ENCODE measurements at regions not wholly inside any gene's neighbourhood (a gene's known extent, or its start where the extent isn't known, plus 50 kb on each side); places are given as distances from the start of the nearest gene placed in this dataset.

DNA sequence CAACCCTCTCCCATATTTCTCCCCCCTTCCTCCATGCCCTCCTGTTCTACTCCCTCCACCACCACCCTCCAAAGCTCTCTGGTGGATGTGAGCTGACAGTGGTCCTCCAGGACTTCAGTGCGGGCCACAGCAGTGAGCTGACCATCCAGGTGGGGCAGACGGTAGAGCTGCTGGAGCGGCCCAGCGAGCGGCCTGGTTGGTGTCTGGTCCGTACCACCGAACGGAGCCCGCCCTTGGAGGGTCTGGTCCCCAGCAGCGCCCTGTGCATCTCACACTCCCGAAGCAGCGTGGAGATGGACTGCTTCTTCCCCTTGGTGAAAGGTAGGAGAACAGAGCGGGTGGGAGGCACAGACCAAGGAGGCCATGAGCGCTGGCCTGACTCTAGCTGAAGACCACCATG lies 167.5 kb upstream of the UMPS start:
- TF ChIP-seq POLR2AphosphoS5 (IDR thresholded peaks at IDR 0.05; ENCODE audit: low read depth) (no peak), CTCF (IDR thresholded peaks at IDR 0.05; ENCODE audit: insufficient read depth, low read length) (no peak)
